ENCODE measurements at regions not wholly inside any gene's neighbourhood (a gene's known extent, or its start where the extent isn't known, plus 50 kb on each side); places are given as distances from the start of the nearest gene placed in this dataset.

DNA sequence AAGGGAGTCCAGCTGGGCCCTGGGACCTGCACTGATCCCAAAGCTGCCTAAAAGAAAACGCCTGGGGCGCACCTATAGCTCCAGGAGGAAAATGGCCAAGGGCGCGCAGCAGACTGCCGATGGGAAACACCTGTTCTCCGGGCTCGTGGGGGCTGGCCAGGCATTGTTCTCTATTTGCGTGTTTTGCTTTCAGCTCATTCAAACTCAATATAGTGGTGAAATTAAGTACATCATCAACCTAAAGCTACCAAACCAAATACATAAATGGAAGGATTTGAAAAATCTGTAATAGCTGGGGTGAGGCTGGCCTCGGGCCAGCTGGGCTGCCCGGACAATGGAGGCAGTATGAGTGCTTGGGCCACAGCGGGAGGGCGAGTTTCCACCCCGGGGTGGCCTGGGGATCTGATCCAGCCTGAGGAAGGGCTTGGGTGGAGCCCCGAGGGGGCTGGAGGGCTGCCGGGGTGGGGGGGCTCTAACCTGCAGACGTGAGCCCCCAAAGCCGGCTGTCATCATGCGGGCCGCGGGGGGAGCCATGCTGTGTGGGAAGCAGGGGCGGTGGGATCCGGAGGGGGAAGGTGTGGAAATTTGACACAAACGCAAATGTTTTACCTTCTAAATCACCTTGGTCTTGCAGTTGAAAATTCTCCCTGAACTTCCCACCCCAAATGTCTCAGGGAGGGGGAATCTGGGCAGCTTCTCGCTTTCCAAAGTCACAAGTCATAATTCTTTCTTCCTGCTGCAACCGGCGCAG lies 77.6 kb downstream of the ASB1 start:
- no peaks in the 10 kb centered on the region for H3K4me1 ChIP-seq (ENCODE audit: control insufficient read depth, insufficient read depth, low read length)
- no peak overlapping the region for H3K27ac ChIP-seq (ENCODE audit: extremely low read depth, low read depth, low read length)
- H3K4me3 ChIP-seq (ENCODE audit: low read depth, low read length) = no peak overlapping the region
- no peaks in the 10 kb centered on the region for H3K36me3 ChIP-seq (ENCODE audit: control insufficient read depth in 2 of 2, insufficient read depth in 1 of 2, low read length in 2 of 2)
- POLR2A ChIA-PET = no interaction called here
- TF ChIP-seq, protein P1, sequence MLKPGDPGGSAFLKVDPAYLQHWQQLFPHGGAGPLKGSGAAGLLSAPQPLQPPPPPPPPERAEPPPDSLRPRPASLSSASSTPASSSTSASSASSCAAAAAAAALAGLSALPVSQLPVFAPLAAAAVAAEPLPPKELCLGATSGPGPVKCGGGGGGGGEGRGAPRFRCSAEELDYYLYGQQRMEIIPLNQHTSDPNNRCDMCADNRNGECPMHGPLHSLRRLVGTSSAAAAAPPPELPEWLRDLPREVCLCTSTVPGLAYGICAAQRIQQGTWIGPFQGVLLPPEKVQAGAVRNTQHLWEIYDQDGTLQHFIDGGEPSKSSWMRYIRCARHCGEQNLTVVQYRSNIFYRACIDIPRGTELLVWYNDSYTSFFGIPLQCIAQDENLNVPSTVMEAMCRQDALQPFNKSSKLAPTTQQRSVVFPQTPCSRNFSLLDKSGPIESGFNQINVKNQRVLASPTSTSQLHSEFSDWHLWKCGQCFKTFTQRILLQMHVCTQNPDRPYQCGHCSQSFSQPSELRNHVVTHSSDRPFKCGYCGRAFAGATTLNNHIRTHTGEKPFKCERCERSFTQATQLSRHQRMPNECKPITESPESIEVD (tag by site-specific recombination; IDR thresholded peaks at IDR 0.05) = no peak
- TF ChIP-seq ZNF211 (tag by site-specific recombination; IDR thresholded peaks at IDR 0.05; ENCODE audit: low read depth) (no peak), ZNF776 (tag by site-specific recombination; IDR thresholded peaks at IDR 0.05; ENCODE audit: borderline replicate concordance) (no peak), ZNF660 (tag by site-specific recombination; IDR thresholded peaks at IDR 0.05) (no peak), ZNF169 (tag by site-specific recombination; IDR thresholded peaks at IDR 0.05) (no peak), ZNF354C (tag by site-specific recombination; IDR thresholded peaks at IDR 0.05; ENCODE audit: borderline replicate concordance, low read depth) (no peak), REPIN1 (tag by site-specific recombination; IDR thresholded peaks at IDR 0.05; ENCODE audit: low read depth) (no peak)
- TF ChIP-seq, protein P2, sequence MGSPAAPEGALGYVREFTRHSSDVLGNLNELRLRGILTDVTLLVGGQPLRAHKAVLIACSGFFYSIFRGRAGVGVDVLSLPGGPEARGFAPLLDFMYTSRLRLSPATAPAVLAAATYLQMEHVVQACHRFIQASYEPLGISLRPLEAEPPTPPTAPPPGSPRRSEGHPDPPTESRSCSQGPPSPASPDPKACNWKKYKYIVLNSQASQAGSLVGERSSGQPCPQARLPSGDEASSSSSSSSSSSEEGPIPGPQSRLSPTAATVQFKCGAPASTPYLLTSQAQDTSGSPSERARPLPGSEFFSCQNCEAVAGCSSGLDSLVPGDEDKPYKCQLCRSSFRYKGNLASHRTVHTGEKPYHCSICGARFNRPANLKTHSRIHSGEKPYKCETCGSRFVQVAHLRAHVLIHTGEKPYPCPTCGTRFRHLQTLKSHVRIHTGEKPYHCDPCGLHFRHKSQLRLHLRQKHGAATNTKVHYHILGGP (tag by site-specific recombination; IDR thresholded peaks at IDR 0.05) = no peak
- H3K9me3 ChIP-seq (ENCODE audit: control insufficient read depth, insufficient read depth, low read depth, low read length) = no peaks in the 10 kb centered on the region
- CTCF ChIA-PET = interaction anchor here (0.8 kb wide), 1 partner anchor 11 kb away, joined by 3 read pairs; no protein-coding TSS in a partner anchor

DNA sequence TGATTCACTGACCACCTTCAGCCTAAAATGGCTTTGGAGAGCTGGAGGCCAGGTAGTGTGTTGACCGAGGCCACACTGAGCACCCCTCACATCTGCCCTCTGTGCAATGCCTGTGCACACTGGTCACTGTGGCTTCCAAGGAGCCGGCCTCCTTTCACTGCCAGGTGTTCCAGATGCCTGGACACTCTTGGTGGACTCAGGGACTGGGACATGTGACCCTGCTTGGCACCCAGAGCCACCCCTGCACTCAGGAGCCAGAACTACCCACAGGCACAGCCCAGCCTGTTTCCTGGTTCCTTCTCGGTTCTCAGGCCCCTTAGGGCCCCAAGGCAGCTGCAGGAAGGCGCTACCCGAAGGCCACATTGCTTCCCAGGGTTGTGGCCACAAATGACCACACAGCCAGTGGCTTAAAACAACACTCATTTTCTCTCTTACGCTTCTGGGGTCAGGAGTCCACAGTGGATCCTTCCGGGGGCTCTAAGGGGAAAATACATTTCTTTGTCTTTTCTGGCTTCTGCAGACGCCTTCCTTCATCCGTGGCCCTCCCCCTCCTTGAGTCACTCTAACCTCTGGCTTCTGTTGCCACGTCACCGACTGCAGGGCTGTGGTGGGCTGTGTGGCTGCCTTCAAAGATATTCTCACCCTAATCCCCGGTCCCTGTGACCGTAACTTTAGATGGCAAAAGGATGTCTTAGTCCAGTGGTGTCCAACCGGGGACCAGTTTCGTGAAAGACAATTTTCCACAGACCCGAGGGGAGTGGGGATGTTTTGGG lies 78.6 kb downstream of the ASB1 start:
- CTCF ChIA-PET = no interaction called here
- TF ChIP-seq ZNF2 (tag by site-specific recombination; IDR thresholded peaks at IDR 0.05) (no peak), RBAK (tag by site-specific recombination; IDR thresholded peaks at IDR 0.05) (no peak), ZNF677 (tag by site-specific recombination; IDR thresholded peaks at IDR 0.05) (no peak), ZFP41 (tag by site-specific recombination; IDR thresholded peaks at IDR 0.05; ENCODE audit: borderline replicate concordance) (no peak), ZNF114 (tag by site-specific recombination; IDR thresholded peaks at IDR 0.05) (no peak), ZNF623 (tag by site-specific recombination; IDR thresholded peaks at IDR 0.05) (no peak), BCL11A (tag by site-specific recombination; IDR thresholded peaks at IDR 0.05; ENCODE audit: low read depth) (no peak), ZNF169 (tag by site-specific recombination; IDR thresholded peaks at IDR 0.05) (no peak), ZNF133 (tag by site-specific recombination; IDR thresholded peaks at IDR 0.05) (no peak)
- TF ChIP-seq, protein P3, sequence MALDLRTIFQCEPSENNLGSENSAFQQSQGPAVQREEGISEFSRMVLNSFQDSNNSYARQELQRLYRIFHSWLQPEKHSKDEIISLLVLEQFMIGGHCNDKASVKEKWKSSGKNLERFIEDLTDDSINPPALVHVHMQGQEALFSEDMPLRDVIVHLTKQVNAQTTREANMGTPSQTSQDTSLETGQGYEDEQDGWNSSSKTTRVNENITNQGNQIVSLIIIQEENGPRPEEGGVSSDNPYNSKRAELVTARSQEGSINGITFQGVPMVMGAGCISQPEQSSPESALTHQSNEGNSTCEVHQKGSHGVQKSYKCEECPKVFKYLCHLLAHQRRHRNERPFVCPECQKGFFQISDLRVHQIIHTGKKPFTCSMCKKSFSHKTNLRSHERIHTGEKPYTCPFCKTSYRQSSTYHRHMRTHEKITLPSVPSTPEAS (tag by site-specific recombination; IDR thresholded peaks at IDR 0.05) = no peak
- TF ChIP-seq, protein P4, sequence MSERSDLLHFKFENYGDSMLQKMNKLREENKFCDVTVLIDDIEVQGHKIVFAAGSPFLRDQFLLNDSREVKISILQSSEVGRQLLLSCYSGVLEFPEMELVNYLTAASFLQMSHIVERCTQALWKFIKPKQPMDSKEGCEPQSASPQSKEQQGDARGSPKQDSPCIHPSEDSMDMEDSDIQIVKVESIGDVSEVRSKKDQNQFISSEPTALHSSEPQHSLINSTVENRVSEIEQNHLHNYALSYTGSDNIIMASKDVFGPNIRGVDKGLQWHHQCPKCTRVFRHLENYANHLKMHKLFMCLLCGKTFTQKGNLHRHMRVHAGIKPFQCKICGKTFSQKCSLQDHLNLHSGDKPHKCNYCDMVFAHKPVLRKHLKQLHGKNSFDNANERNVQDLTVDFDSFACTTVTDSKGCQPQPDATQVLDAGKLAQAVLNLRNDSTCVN (tag by site-specific recombination; optimal IDR thresholded peaks at IDR 0.05) = no peak
- no peaks in the 10 kb centered on the region for H3K4me1 ChIP-seq (ENCODE audit: control insufficient read depth, insufficient read depth, low read length)
- POLR2A ChIA-PET = no interaction called here
- no peak overlapping the region for H3K4me3 ChIP-seq (ENCODE audit: low read depth, low read length)
- no peaks in the 10 kb centered on the region for H3K9me3 ChIP-seq (ENCODE audit: control insufficient read depth, insufficient read depth, low read depth, low read length)
- no peak overlapping the region for H3K27ac ChIP-seq (ENCODE audit: extremely low read depth, low read depth, low read length)
- no peaks in the 10 kb centered on the region for H3K36me3 ChIP-seq (ENCODE audit: control insufficient read depth in 2 of 2, insufficient read depth in 1 of 2, low read length in 2 of 2)
